Endothelial cell of umbilical vein (primary cell): ENCODE measurements at regions not wholly inside any gene's neighbourhood (a gene's known extent, or its start where the extent isn't known, plus 50 kb on each side); places are given as distances from the start of the nearest gene placed in this dataset.
A peak's percentile ranks its signal among the peaks of the same experiment; 100 is the strongest.

Source experiments
- BruUV-seq: library from RNA; stranded (reverse); fragments of 400-500 nt; replicated peaks from 2 replicates; lab custom pipeline; 2021; lab: Mats Ljungman, UMichigan
- CTCF ChIA-PET: fragments of 300-600, 350-600 bp; sonication (Branson Sonifier 250); formaldehyde crosslinking; loops from one replicate; lab custom pipeline; 2021; ENCODE audit warnings: antibody characterized with exemption, inconsistent platforms; lab: Charles Lee
- POLR2A ChIA-PET: fragments of 300-600, 350-600 bp; sonication (Branson Sonifier 250); formaldehyde crosslinking; loops from one replicate; lab custom pipeline; 2021; ENCODE audit warnings: antibody characterized with exemption, inconsistent platforms; lab: Charles Lee
- DNase-seq: peaks from one replicate; pipeline ENCODE4 v3.0.0-alpha.2; 2011; ENCODE audit warnings: low read depth, low spot score
- FAIRE-seq: peaks from 2 replicates; lab custom pipeline; 2011; peaks lifted over from hg19 to GRCh38; lab: Jason Lieb, UNC
- H2AFZ ChIP-seq: 2 replicates; pipeline ENCODE4 v1.6.0; 2012; ENCODE audit warnings: low read depth, low read length, control low read depth, inconsistent platforms
- H3K27ac ChIP-seq: 2 replicates; pipeline ENCODE4 v1.5.1; 2011; ENCODE audit warnings: low read depth, mild to moderate bottlenecking, control low read depth, low read length, moderate library complexity; ENCODE audit not compliant: insufficient read depth
- H3K27me3 ChIP-seq, 2 experiments: 2 replicates each; pipeline versions ENCODE4 v1.6.0 to v1.6.1; 2011; ENCODE audit warnings: low read length in 2 of 2, mixed read lengths in 1 of 2; ENCODE audit not compliant: control insufficient read depth in 2 of 2, insufficient read depth in 2 of 2
- H3K36me3 ChIP-seq, 2 experiments: 2 replicates in 1 of 2; 3 replicates in 1 of 2; pipeline ENCODE4 v1.5.1; 2011; ENCODE audit warnings: low read length in 2 of 2, mild to moderate bottlenecking in 1 of 2, moderate library complexity in 1 of 2; ENCODE audit not compliant: control insufficient read depth in 2 of 2, insufficient read depth in 2 of 2; ENCODE audit errors: extremely low read depth in 1 of 2
- H3K4me1 ChIP-seq: 3 replicates; pipeline ENCODE4 v1.5.1; 2011; ENCODE audit warnings: mild to moderate bottlenecking, low read length; ENCODE audit not compliant: control insufficient read depth, insufficient read depth; ENCODE audit errors: extremely low read depth
- H3K4me2 ChIP-seq: 2 replicates; pipeline ENCODE4 v1.6.1; 2011; ENCODE audit warnings: low read length, control low read depth, mixed read lengths; ENCODE audit not compliant: insufficient read depth
- H3K4me3 ChIP-seq, 3 experiments: fragments of 200-600 bp in 1 of 3; sonication (generic), shearing (Covaris generic) in 1 of 3; replicated peaks in 1 of 3; 2 replicates each; pipeline ENCODE4 v1.5.1; 2011 to 2016; ENCODE audit warnings: control low read depth in 3 of 3, low read length in 3 of 3, mild to moderate bottlenecking in 2 of 3, inconsistent platforms in 1 of 3, low read depth in 1 of 3, moderate library complexity in 1 of 3; ENCODE audit not compliant: insufficient read depth in 1 of 3
- H3K79me2 ChIP-seq: 2 replicates; pipeline ENCODE4 v1.6.0; 2012; ENCODE audit warnings: low read length, inconsistent platforms; ENCODE audit not compliant: control insufficient read depth, insufficient read depth
- H3K9ac ChIP-seq: replicated peaks from 2 replicates; pipeline ENCODE3; 2011; ENCODE audit warnings: low read length, control low read depth; ENCODE audit not compliant: insufficient read depth; ENCODE audit errors: extremely low read depth
- H3K9me1 ChIP-seq: replicated peaks from 3 replicates; pipeline ENCODE4 v1.6.0; 2011; ENCODE audit warnings: mild to moderate bottlenecking, low read length; ENCODE audit not compliant: control insufficient read depth, insufficient read depth; ENCODE audit errors: extremely low read depth
- H3K9me3 ChIP-seq: replicated peaks from 2 replicates; pipeline ENCODE4 v1.5.1; 2012; ENCODE audit warnings: low read length, inconsistent platforms; ENCODE audit not compliant: control insufficient read depth, insufficient read depth
- H4K20me1 ChIP-seq: replicated peaks from 2 replicates; pipeline ENCODE3; 2011; ENCODE audit warnings: mild to moderate bottlenecking, low read length; ENCODE audit not compliant: control insufficient read depth, insufficient read depth; ENCODE audit errors: extremely low read depth
- EZH2 ChIP-seq: IDR thresholded peaks from 2 replicates; pipeline ENCODE4 v1.6.1; 2012; ENCODE audit warnings: borderline replicate concordance, low read depth, mild to moderate bottlenecking, moderate library complexity, low read length, inconsistent platforms; ENCODE audit not compliant: severe bottlenecking
- FOS ChIP-seq: IDR thresholded peaks from 2 replicates; pipeline ENCODE4 v1.6.1; 2011; ENCODE audit warnings: mild to moderate bottlenecking, low read length, moderate library complexity, borderline replicate concordance; ENCODE audit not compliant: insufficient read depth
- GATA2 ChIP-seq: IDR thresholded peaks from 2 replicates; pipeline ENCODE4 v1.7.0; 2011; ENCODE audit warnings: low read depth, mild to moderate bottlenecking, moderate library complexity, mixed read lengths, low read length; ENCODE audit not compliant: insufficient read length, insufficient read depth
- JUN ChIP-seq: IDR thresholded peaks from 2 replicates; pipeline ENCODE4 v1.6.1; 2011; ENCODE audit warnings: borderline replicate concordance, low read depth; ENCODE audit not compliant: insufficient read length, insufficient read depth
- MYC ChIP-seq: IDR thresholded peaks from one replicate; pipeline ENCODE4 v1.6.1; 2011; ENCODE audit warnings: mild to moderate bottlenecking, low read depth, low read length
- POLR2A ChIP-seq: IDR thresholded peaks from 2 replicates; pipeline ENCODE4 v1.6.1; 2012; ENCODE audit warnings: low read depth, mild to moderate bottlenecking, control low read depth, low read length
- POLR2AphosphoS5 ChIP-seq: IDR thresholded peaks from 2 replicates; pipeline ENCODE4 v1.6.1; 2012; ENCODE audit warnings: low read depth, mild to moderate bottlenecking, control low read depth, low read length, moderate library complexity; ENCODE audit not compliant: insufficient read depth
- dilution Hi-C: fragments of 300-500 bp; cut with MboI; formaldehyde crosslinking; loops from one replicate; pipeline ENCODE4 v1.15.0; 2019; ENCODE audit warnings: low sequenced_read_pairs; ENCODE audit not compliant: extremely low pct_ligation_motif_present
- intact Hi-C: fragments of 100-400 bp; cut with micrococcal nuclease; formaldehyde crosslinking; loops from one replicate; pipeline ENCODE4 v1.10.0; 2022
- TF ChIP-seq, protein P1 (sequence below), 2 donors: IDR thresholded peaks; 1 replicate in 1 of 2; 2 replicates in 1 of 2; pipeline ENCODE4 v1.5.1; 2011; ENCODE audit warnings: low read length in 2 of 2, mild to moderate bottlenecking in 2 of 2, moderate library complexity in 2 of 2, control low read depth in 1 of 2, inconsistent platforms in 1 of 2, low read depth in 1 of 2; ENCODE audit not compliant: insufficient read depth in 1 of 2; ENCODE audit errors: extremely low read depth in 1 of 2
- TF ChIP-seq, protein P2 (sequence below): IDR thresholded peaks from 2 replicates; pipeline ENCODE4 v1.6.1; 2011; ENCODE audit not compliant: insufficient read depth, insufficient read length

DNA sequence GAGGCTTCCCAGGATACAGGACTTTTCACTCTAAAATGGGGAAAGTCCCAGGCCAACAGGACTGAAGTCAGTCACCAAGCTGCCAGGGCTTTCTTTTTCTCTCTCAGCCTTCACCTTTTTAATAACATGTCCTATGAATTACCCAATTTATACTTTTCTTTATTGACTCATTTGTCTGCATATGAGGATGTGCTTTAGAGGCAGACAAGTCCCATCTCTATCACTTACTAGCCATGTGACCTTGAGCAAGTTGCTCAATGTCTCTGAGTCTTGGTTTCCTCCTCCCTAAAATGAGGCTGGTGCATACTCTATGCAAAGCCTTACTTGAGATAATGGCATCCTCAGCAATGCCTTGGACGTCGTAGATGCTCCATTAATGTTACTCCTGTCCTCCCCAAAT is 98.1 kb upstream of the TMPO start:
- Histone ChIP-seq H2AFZ (no peak overlapping the region), H3K9me3 (no peaks in the 10 kb centered on the region), H3K4me3 (no peak overlapping the region), H3K27ac (no peak overlapping the region), H3K27me3 (no peaks in the 10 kb centered on the region), H3K4me2 (no peak overlapping the region), H3K9me1 (no peaks in the 10 kb centered on the region), H4K20me1 (no peaks in the 10 kb centered on the region), H3K36me3 (no peaks in the 10 kb centered on the region), H3K79me2 (no peaks in the 10 kb centered on the region), H3K9ac (no peak overlapping the region), H3K4me1 (peaks cover 2% of the 10 kb centered on the region)
- intact Hi-C loops: loop anchor here (2.0 kb wide), 1 partner anchor 178 kb away; no protein-coding TSS in a partner anchor
- CTCF ChIA-PET: interaction anchor here (0.9 to 3.8 kb wide), 9 partner anchors 15 to 582 kb away, joined by 3 to 39 read pairs (median 5); no protein-coding TSS in a partner anchor
- DNase-seq: no peak
- TF ChIP-seq, protein P1, sequence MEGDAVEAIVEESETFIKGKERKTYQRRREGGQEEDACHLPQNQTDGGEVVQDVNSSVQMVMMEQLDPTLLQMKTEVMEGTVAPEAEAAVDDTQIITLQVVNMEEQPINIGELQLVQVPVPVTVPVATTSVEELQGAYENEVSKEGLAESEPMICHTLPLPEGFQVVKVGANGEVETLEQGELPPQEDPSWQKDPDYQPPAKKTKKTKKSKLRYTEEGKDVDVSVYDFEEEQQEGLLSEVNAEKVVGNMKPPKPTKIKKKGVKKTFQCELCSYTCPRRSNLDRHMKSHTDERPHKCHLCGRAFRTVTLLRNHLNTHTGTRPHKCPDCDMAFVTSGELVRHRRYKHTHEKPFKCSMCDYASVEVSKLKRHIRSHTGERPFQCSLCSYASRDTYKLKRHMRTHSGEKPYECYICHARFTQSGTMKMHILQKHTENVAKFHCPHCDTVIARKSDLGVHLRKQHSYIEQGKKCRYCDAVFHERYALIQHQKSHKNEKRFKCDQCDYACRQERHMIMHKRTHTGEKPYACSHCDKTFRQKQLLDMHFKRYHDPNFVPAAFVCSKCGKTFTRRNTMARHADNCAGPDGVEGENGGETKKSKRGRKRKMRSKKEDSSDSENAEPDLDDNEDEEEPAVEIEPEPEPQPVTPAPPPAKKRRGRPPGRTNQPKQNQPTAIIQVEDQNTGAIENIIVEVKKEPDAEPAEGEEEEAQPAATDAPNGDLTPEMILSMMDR (IDR thresholded peaks at IDR 0.05; ENCODE audit: extremely low read depth in 1 of 2, insufficient read depth in 1 of 2, low read depth in 1 of 2, low read length in 2 of 2): no peak
- TF ChIP-seq FOS (no peak), POLR2AphosphoS5 (no peak), POLR2A (no peak), EZH2 (no peak), JUN (no peak), GATA2 (no peak), MYC (no peak)
- TF ChIP-seq, protein P2, sequence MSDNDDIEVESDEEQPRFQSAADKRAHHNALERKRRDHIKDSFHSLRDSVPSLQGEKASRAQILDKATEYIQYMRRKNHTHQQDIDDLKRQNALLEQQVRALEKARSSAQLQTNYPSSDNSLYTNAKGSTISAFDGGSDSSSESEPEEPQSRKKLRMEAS: no peak
- POLR2A ChIA-PET: interaction anchor here (1.2 kb wide), 1 partner anchor 15 kb away, joined by 3 read pairs; no protein-coding TSS in a partner anchor
- dilution Hi-C loops: no loop called here
- FAIRE-seq: peak; percentile 26
- BruUV-seq: no TSS peak
